GM23338 (cell line): ENCODE measurements at regions not wholly inside any gene's neighbourhood (a gene's known extent, or its start where the extent isn't known, plus 50 kb on each side); places are given as distances from the start of the nearest gene placed in this dataset.

ENCODE experiments used
- ATAC-seq: fragments of 200-7000 bp; cut with Tn5 transposase; 3 replicates; pipeline ENCODE4 v1.9.1; 2020
- DNase-seq: peaks from one replicate; pipeline ENCODE4 v3.0.0-alpha.2; 2015; ENCODE audit warnings: low spot score
- H2AFZ ChIP-seq: fragments of 200-600 bp; sonication (generic); 2 replicates; pipeline ENCODE4 v1.8.0; 2016; ENCODE audit warnings: antibody characterized with exemption, mild to moderate bottlenecking, moderate library complexity
- H3F3A ChIP-seq: fragments of 200-600 bp; sonication (generic); replicated peaks from 2 replicates; pipeline ENCODE4 v1.8.0; 2017; ENCODE audit warnings: antibody characterized with exemption, mixed run types, low read depth
- H3K27ac ChIP-seq: fragments of 200-600 bp; sonication (generic); 2 replicates; pipeline ENCODE4 v1.6.1; 2016; ENCODE audit warnings: low read depth
- H3K27me3 ChIP-seq: fragments of 200-600 bp; sonication (generic); 2 replicates; pipeline ENCODE4 v1.8.0; 2016; ENCODE audit warnings: mild to moderate bottlenecking, mixed run types, moderate library complexity; ENCODE audit not compliant: insufficient read depth
- H3K36me3 ChIP-seq: fragments of 200-600 bp; sonication (generic); 2 replicates; pipeline ENCODE4 v1.8.0; 2016; ENCODE audit warnings: mild to moderate bottlenecking; ENCODE audit not compliant: insufficient read depth
- H3K4me1 ChIP-seq: fragments of 200-600 bp; sonication (generic); 2 replicates; pipeline ENCODE4 v1.8.0; 2016; ENCODE audit warnings: mild to moderate bottlenecking, moderate library complexity; ENCODE audit not compliant: insufficient read depth
- H3K4me2 ChIP-seq: fragments of 200-600 bp; sonication (generic); 2 replicates; pipeline ENCODE4 v1.7.1; 2017; ENCODE audit warnings: mixed run types
- H3K4me3 ChIP-seq: fragments of 200-600 bp; sonication (generic); 2 replicates; pipeline ENCODE4 v1.6.1; 2016; ENCODE audit warnings: mixed run types
- H3K79me2 ChIP-seq: fragments of 200-600 bp; sonication (generic); replicated peaks from 2 replicates; pipeline ENCODE4 v1.8.0; 2017; ENCODE audit warnings: mild to moderate bottlenecking; ENCODE audit not compliant: insufficient read depth
- H3K9me2 ChIP-seq: fragments of 200-600 bp; sonication (generic); 2 replicates; pipeline ENCODE4 v1.8.0; 2017; ENCODE audit not compliant: insufficient read depth
- H4K20me1 ChIP-seq: fragments of 200-600 bp; sonication (generic); replicated peaks from 2 replicates; pipeline ENCODE4 v1.8.0; 2017; ENCODE audit warnings: mild to moderate bottlenecking; ENCODE audit not compliant: insufficient read depth
- H3K27ac Mint-ChIP-seq: 2 replicates; pipeline ENCODE4 v1.8.0; 2020; ENCODE audit warnings: inconsistent platforms, mild to moderate bottlenecking, moderate library complexity, mixed read lengths
- H3K27me3 Mint-ChIP-seq: 3 replicates; pipeline ENCODE4 v1.8.0; 2022; ENCODE audit warnings: low read depth, mild to moderate bottlenecking, moderate library complexity, mixed read lengths, inconsistent platforms; ENCODE audit not compliant: insufficient read depth, poor library complexity
- H3K36me3 Mint-ChIP-seq: 3 replicates; pipeline ENCODE4 v1.8.0; 2021; ENCODE audit warnings: low read depth, mild to moderate bottlenecking, inconsistent platforms, moderate library complexity, mixed read lengths
- H3K4me1 Mint-ChIP-seq: 3 replicates; pipeline ENCODE4 v1.8.0; 2020; ENCODE audit warnings: mild to moderate bottlenecking, inconsistent platforms, mixed read lengths
- H3K4me3 Mint-ChIP-seq: 3 replicates; pipeline ENCODE4 v1.8.0; 2021; ENCODE audit warnings: moderate library complexity, mild to moderate bottlenecking, inconsistent platforms, mixed read lengths
- H3K9me3 Mint-ChIP-seq: 3 replicates; pipeline ENCODE4 v1.8.0; 2020; ENCODE audit warnings: moderate library complexity, mild to moderate bottlenecking, inconsistent platforms, mixed read lengths
- EZH2 ChIP-seq: fragments of 200-600 bp; sonication (generic); IDR thresholded peaks from one replicate; pipeline ENCODE4 v1.8.0; 2017; ENCODE audit warnings: antibody characterized with exemption, mild to moderate bottlenecking, low read depth; ENCODE audit not compliant: unreplicated experiment
- STAT1 ChIP-seq: IDR thresholded peaks from one replicate; pipeline ENCODE4 v1.6.1; 2016; ENCODE audit warnings: antibody characterized with exemption; ENCODE audit not compliant: unreplicated experiment
- ZNF114 ChIP-seq: fragments of 250-450 bp; sonication (Bioruptor Pico); IDR thresholded peaks from 2 replicates; pipeline ENCODE4 v1.5.0; 2020; ENCODE audit warnings: mild to moderate bottlenecking, moderate library complexity
- TF ChIP-seq, protein P1 (sequence below): IDR thresholded peaks from one replicate; pipeline ENCODE4 v1.6.1; 2018; ENCODE audit warnings: antibody characterized with exemption; ENCODE audit not compliant: unreplicated experiment
- TF ChIP-seq, protein P2 (sequence below), 2 experiments: fragments of 200-600 bp in 1 of 2; sonication (generic) in 1 of 2; conservative IDR thresholded peaks; 2 replicates each; pipeline versions ENCODE4 v1.5.1 to v1.6.1; 2016 to 2017; ENCODE audit warnings: antibody characterized with exemption in 2 of 2, low read depth in 2 of 2, mild to moderate bottlenecking in 2 of 2, moderate library complexity in 1 of 2
- TF ChIP-seq, protein P3 (sequence below): fragments of 250-450 bp; sonication (Bioruptor Pico); IDR thresholded peaks from 2 replicates; pipeline ENCODE4 v1.5.0; 2020; ENCODE audit warnings: mild to moderate bottlenecking, moderate library complexity
- TF ChIP-seq, protein P4 (sequence below): IDR thresholded peaks from 2 replicates; pipeline ENCODE4 v1.6.1; 2016; ENCODE audit warnings: antibody characterized with exemption

DNA sequence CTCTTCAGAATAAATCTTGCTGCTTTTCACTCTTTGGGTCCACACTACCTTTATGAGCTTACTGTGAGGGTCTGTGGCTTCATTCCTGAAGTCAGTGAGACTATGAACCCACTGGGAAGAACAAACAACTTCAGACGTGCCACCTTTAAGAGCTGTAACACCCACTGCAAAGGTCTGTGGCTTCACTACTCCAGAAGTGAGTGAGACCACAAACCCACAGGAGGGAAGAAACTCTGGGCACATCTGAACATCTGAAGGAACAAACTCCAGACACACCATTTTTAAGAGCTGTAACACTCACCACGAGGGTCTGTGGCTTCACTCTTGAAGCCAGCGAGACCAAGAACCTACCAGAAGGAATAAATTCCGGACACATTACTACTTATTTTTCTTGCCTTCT lies 964.1 kb upstream of the NXPH2 start:
- H3K4me1 Mint-ChIP-seq, result peaks cover 9% of the 10 kb centered on the region
- no peak for DNase-seq
- Histone ChIP-seq H3K4me3 (no peak overlapping the region), H3K4me2 (no peak overlapping the region), H3K36me3 (no peaks in the 10 kb centered on the region), H3K9me2 (no peaks in the 10 kb centered on the region), H3F3A (no peaks in the 10 kb centered on the region), H2AFZ (no peak overlapping the region; the same call in 1 of the 2 replicates), H3K27me3 (no peaks in the 10 kb centered on the region), H3K4me1 (peaks cover 7% of the 10 kb centered on the region; the same call in 1 of the 2 replicates), H3K79me2 (no peaks in the 10 kb centered on the region), H3K27ac (no peak overlapping the region), H4K20me1 (no peaks in the 10 kb centered on the region)
- ATAC-seq, result no peak
- no peak overlapping the region for H3K4me3 Mint-ChIP-seq
- peaks cover 8% of the 10 kb centered on the region; the same call in 2 of the 3 replicates for H3K9me3 Mint-ChIP-seq
- H3K36me3 Mint-ChIP-seq, result peaks cover 7% of the 10 kb centered on the region; the same call in 1 of the 3 replicates
- H3K27ac Mint-ChIP-seq, result no peak overlapping the region
- H3K27me3 Mint-ChIP-seq, result no peaks in the 10 kb centered on the region
- TF ChIP-seq, protein P1, sequence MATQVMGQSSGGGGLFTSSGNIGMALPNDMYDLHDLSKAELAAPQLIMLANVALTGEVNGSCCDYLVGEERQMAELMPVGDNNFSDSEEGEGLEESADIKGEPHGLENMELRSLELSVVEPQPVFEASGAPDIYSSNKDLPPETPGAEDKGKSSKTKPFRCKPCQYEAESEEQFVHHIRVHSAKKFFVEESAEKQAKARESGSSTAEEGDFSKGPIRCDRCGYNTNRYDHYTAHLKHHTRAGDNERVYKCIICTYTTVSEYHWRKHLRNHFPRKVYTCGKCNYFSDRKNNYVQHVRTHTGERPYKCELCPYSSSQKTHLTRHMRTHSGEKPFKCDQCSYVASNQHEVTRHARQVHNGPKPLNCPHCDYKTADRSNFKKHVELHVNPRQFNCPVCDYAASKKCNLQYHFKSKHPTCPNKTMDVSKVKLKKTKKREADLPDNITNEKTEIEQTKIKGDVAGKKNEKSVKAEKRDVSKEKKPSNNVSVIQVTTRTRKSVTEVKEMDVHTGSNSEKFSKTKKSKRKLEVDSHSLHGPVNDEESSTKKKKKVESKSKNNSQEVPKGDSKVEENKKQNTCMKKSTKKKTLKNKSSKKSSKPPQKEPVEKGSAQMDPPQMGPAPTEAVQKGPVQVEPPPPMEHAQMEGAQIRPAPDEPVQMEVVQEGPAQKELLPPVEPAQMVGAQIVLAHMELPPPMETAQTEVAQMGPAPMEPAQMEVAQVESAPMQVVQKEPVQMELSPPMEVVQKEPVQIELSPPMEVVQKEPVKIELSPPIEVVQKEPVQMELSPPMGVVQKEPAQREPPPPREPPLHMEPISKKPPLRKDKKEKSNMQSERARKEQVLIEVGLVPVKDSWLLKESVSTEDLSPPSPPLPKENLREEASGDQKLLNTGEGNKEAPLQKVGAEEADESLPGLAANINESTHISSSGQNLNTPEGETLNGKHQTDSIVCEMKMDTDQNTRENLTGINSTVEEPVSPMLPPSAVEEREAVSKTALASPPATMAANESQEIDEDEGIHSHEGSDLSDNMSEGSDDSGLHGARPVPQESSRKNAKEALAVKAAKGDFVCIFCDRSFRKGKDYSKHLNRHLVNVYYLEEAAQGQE, result no peak

DNA sequence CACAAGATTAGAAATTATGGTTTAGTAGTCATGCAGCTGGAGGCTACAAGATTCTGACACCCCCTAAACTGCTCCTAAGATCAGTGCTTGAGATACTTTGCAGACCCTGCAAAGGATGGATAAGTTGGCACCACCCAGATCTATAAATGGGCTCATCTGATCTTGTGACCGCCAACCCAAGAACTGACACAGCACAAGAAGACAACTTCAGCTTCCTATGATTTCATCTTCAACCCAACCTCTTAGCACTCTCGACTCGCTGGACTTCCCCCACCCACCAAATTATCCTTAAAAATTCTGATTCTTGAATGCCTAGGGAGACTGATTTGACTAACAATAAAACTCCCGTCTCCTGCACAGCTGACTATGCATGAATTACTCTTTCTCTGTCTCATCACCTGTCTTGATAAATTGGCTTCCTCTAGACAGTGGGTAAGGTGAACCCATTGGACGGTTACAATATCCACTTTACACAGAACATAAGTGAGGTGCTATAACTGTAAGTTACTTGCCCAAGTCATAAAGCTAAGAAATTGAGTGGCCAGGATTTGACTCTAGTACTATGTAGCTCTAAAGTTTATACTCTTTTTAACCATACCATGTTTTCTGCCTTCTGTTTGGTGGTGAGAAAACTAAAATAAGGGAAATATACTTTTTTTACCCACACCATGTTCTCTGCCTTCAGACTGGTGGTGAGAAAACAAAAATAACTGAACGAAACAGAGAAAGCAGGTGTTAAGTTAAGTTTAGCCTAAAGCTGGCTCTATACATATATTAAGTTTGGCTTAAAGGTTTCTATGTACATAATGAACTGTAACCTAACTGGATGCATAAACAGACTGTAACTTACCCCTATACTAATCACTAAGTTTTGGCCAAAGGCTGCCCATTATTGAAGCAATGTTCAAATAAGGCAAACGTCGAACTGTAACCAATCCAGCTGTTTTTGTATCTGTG lies 962.3 kb upstream of the NXPH2 start:
- Histone ChIP-seq H3K4me2 (no peak overlapping the region), H3K79me2 (no peaks in the 10 kb centered on the region), H4K20me1 (no peaks in the 10 kb centered on the region), H3K36me3 (no peaks in the 10 kb centered on the region), H2AFZ (no peak overlapping the region), H3K27ac (no peak overlapping the region), H3K4me1 (peaks cover 7% of the 10 kb centered on the region; the same call in 1 of the 2 replicates), H3F3A (no peaks in the 10 kb centered on the region), H3K9me2 (no peaks in the 10 kb centered on the region), H3K4me3 (no peak overlapping the region), H3K27me3 (no peaks in the 10 kb centered on the region)
- DNase-seq (no peak), ATAC-seq (no peak)
- Mint-ChIP-seq H3K4me1 (peaks cover 9% of the 10 kb centered on the region), H3K9me3 (peaks cover 8% of the 10 kb centered on the region; the same call in 2 of the 3 replicates), H3K36me3 (peaks cover 5% of the 10 kb centered on the region; the same call in 1 of the 3 replicates), H3K27ac (no peak overlapping the region; the same call in 1 of the 2 replicates), H3K27me3 (no peaks in the 10 kb centered on the region), H3K4me3 (no peak overlapping the region)
- TF ChIP-seq, protein P2, sequence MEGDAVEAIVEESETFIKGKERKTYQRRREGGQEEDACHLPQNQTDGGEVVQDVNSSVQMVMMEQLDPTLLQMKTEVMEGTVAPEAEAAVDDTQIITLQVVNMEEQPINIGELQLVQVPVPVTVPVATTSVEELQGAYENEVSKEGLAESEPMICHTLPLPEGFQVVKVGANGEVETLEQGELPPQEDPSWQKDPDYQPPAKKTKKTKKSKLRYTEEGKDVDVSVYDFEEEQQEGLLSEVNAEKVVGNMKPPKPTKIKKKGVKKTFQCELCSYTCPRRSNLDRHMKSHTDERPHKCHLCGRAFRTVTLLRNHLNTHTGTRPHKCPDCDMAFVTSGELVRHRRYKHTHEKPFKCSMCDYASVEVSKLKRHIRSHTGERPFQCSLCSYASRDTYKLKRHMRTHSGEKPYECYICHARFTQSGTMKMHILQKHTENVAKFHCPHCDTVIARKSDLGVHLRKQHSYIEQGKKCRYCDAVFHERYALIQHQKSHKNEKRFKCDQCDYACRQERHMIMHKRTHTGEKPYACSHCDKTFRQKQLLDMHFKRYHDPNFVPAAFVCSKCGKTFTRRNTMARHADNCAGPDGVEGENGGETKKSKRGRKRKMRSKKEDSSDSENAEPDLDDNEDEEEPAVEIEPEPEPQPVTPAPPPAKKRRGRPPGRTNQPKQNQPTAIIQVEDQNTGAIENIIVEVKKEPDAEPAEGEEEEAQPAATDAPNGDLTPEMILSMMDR (conservative IDR thresholded peaks at IDR 0.05; ENCODE audit: low read depth in 2 of 2), result no peak
- TF ChIP-seq STAT1 (no peak), EZH2 (no peak), ZNF114 (CRISPR knock-in tag) (no peak)
- TF ChIP-seq, protein P3, sequence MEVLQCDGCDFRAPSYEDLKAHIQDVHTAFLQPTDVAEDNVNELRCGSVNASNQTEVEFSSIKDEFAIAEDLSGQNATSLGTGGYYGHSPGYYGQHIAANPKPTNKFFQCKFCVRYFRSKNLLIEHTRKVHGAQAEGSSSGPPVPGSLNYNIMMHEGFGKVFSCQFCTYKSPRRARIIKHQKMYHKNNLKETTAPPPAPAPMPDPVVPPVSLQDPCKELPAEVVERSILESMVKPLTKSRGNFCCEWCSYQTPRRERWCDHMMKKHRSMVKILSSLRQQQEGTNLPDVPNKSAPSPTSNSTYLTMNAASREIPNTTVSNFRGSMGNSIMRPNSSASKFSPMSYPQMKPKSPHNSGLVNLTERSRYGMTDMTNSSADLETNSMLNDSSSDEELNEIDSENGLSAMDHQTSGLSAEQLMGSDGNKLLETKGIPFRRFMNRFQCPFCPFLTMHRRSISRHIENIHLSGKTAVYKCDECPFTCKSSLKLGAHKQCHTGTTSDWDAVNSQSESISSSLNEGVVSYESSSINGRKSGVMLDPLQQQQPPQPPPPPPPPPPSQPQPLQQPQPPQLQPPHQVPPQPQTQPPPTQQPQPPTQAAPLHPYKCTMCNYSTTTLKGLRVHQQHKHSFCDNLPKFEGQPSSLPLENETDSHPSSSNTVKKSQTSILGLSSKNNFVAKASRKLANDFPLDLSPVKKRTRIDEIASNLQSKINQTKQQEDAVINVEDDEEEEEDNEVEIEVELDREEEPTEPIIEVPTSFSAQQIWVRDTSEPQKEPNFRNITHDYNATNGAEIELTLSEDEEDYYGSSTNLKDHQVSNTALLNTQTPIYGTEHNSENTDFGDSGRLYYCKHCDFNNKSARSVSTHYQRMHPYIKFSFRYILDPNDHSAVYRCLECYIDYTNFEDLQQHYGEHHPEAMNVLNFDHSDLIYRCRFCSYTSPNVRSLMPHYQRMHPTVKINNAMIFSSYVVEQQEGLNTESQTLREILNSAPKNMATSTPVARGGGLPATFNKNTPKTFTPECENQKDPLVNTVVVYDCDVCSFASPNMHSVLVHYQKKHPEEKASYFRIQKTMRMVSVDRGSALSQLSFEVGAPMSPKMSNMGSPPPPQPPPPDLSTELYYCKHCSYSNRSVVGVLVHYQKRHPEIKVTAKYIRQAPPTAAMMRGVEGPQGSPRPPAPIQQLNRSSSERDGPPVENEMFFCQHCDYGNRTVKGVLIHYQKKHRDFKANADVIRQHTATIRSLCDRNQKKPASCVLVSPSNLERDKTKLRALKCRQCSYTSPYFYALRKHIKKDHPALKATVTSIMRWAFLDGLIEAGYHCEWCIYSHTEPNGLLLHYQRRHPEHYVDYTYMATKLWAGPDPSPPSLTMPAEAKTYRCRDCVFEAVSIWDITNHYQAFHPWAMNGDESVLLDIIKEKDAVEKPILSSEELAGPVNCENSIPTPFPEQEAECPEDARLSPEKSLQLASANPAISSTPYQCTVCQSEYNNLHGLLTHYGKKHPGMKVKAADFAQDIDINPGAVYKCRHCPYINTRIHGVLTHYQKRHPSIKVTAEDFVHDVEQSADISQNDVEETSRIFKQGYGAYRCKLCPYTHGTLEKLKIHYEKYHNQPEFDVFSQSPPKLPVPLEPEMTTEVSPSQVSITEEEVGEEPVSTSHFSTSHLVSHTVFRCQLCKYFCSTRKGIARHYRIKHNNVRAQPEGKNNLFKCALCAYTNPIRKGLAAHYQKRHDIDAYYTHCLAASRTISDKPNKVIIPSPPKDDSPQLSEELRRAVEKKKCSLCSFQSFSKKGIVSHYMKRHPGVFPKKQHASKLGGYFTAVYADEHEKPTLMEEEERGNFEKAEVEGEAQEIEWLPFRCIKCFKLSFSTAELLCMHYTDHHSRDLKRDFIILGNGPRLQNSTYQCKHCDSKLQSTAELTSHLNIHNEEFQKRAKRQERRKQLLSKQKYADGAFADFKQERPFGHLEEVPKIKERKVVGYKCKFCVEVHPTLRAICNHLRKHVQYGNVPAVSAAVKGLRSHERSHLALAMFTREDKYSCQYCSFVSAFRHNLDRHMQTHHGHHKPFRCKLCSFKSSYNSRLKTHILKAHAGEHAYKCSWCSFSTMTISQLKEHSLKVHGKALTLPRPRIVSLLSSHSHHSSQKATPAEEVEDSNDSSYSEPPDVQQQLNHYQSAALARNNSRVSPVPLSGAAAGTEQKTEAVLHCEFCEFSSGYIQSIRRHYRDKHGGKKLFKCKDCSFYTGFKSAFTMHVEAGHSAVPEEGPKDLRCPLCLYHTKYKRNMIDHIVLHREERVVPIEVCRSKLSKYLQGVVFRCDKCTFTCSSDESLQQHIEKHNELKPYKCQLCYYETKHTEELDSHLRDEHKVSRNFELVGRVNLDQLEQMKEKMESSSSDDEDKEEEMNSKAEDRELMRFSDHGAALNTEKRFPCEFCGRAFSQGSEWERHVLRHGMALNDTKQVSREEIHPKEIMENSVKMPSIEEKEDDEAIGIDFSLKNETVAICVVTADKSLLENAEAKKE (CRISPR knock-in tag), result no peak
- TF ChIP-seq, protein P4, sequence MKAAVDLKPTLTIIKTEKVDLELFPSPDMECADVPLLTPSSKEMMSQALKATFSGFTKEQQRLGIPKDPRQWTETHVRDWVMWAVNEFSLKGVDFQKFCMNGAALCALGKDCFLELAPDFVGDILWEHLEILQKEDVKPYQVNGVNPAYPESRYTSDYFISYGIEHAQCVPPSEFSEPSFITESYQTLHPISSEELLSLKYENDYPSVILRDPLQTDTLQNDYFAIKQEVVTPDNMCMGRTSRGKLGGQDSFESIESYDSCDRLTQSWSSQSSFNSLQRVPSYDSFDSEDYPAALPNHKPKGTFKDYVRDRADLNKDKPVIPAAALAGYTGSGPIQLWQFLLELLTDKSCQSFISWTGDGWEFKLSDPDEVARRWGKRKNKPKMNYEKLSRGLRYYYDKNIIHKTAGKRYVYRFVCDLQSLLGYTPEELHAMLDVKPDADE, result no peak
